ENCODE measurements at regions not wholly inside any gene's neighbourhood (a gene's known extent, or its start where the extent isn't known, plus 50 kb on each side); places are given as distances from the start of the nearest gene placed in this dataset.

- Histone ChIP-seq H3K27me3 (ENCODE audit: control insufficient read depth, insufficient read depth, low read length) (no peaks in the 10 kb centered on the region), H3K79me2 (ENCODE audit: control insufficient read depth, insufficient read depth, low read length) (no peaks in the 10 kb centered on the region), H3K4me1 (ENCODE audit: control insufficient read depth, extremely low read depth, insufficient read depth, low read length) (no peaks in the 10 kb centered on the region), H3K27ac (ENCODE audit: insufficient read depth, low read length) (no peak overlapping the region), H4K20me1 (ENCODE audit: control insufficient read depth, extremely low read depth, insufficient read depth, low read length) (no peaks in the 10 kb centered on the region), H3K9ac (ENCODE audit: insufficient read depth, low read length) (no peak overlapping the region), H3K4me3 (replicated peaks in 1 of 4; ENCODE audit: control extremely low read depth in 1 of 4, insufficient read depth in 1 of 4, low read depth in 3 of 4, low read length in 4 of 4) (no peak overlapping the region), H3K9me3 (ENCODE audit: control insufficient read depth, insufficient read depth, low read depth, low read length) (no peaks in the 10 kb centered on the region), H3K36me3 (ENCODE audit: control insufficient read depth, insufficient read depth, low read length) (no peaks in the 10 kb centered on the region), H2AFZ (ENCODE audit: low read length) (no peak overlapping the region), H3K4me2 (ENCODE audit: extremely low read depth, insufficient read depth, low read length) (no peak overlapping the region)
- TF ChIP-seq CTCF (conservative IDR thresholded peaks at IDR 0.05 in 1 of 2, IDR thresholded peaks at IDR 0.05 in 1 of 2; ENCODE audit: low read depth in 1 of 2, low read length in 2 of 2), result no peak
- no peak for TF ChIP-seq EZH2 (IDR thresholded peaks at IDR 0.05; ENCODE audit: low read length, missing control alignments)
- no peak for DNase-seq (ENCODE audit: low read depth in 2 of 2)
Observed at GRCh38 chr2:204089574-204089973, 153.0 kb downstream of the ICOS start.

GRCh38 chr2:204090021-204090420 is 153.5 kb downstream of the ICOS start:
- no peaks in the 10 kb centered on the region for H4K20me1 ChIP-seq (ENCODE audit: control insufficient read depth, extremely low read depth, insufficient read depth, low read length)
- DNase-seq (ENCODE audit: low read depth in 2 of 2), result no peak
- H3K27me3 ChIP-seq (ENCODE audit: control insufficient read depth, insufficient read depth, low read length), result no peaks in the 10 kb centered on the region
- no peak overlapping the region for H3K27ac ChIP-seq (ENCODE audit: insufficient read depth, low read length)
- no peaks in the 10 kb centered on the region for H3K4me1 ChIP-seq (ENCODE audit: control insufficient read depth, extremely low read depth, insufficient read depth, low read length)
- TF ChIP-seq CTCF (conservative IDR thresholded peaks at IDR 0.05 in 1 of 2, IDR thresholded peaks at IDR 0.05 in 1 of 2; ENCODE audit: low read depth in 1 of 2, low read length in 2 of 2) (no peak), EZH2 (IDR thresholded peaks at IDR 0.05; ENCODE audit: low read length, missing control alignments) (no peak)
- no peak overlapping the region for H2AFZ ChIP-seq (ENCODE audit: low read length)
- H3K9me3 ChIP-seq (ENCODE audit: control insufficient read depth, insufficient read depth, low read depth, low read length), result no peaks in the 10 kb centered on the region
- H3K79me2 ChIP-seq (ENCODE audit: control insufficient read depth, insufficient read depth, low read length), result no peaks in the 10 kb centered on the region
- no peaks in the 10 kb centered on the region for H3K36me3 ChIP-seq (ENCODE audit: control insufficient read depth, insufficient read depth, low read length)
- no peak overlapping the region for H3K4me3 ChIP-seq (replicated peaks in 1 of 4; ENCODE audit: control extremely low read depth in 1 of 4, insufficient read depth in 1 of 4, low read depth in 3 of 4, low read length in 4 of 4)
- no peak overlapping the region for H3K4me2 ChIP-seq (ENCODE audit: extremely low read depth, insufficient read depth, low read length)
- no peak overlapping the region for H3K9ac ChIP-seq (ENCODE audit: insufficient read depth, low read length)

- no peak for TF ChIP-seq EZH2 (IDR thresholded peaks at IDR 0.05; ENCODE audit: low read length, missing control alignments)
- TF ChIP-seq CTCF (conservative IDR thresholded peaks at IDR 0.05 in 1 of 2, IDR thresholded peaks at IDR 0.05 in 1 of 2; ENCODE audit: low read depth in 1 of 2, low read length in 2 of 2), result no peak
- no peak for DNase-seq (ENCODE audit: low read depth in 2 of 2)
- Histone ChIP-seq H3K9ac (ENCODE audit: insufficient read depth, low read length) (no peak overlapping the region), H3K4me1 (ENCODE audit: control insufficient read depth, extremely low read depth, insufficient read depth, low read length) (no peaks in the 10 kb centered on the region), H3K4me2 (ENCODE audit: extremely low read depth, insufficient read depth, low read length) (no peak overlapping the region), H3K27ac (ENCODE audit: insufficient read depth, low read length) (no peak overlapping the region), H3K9me3 (ENCODE audit: control insufficient read depth, insufficient read depth, low read depth, low read length) (no peaks in the 10 kb centered on the region), H3K4me3 (replicated peaks in 1 of 4; ENCODE audit: control extremely low read depth in 1 of 4, insufficient read depth in 1 of 4, low read depth in 3 of 4, low read length in 4 of 4) (no peak overlapping the region), H3K79me2 (ENCODE audit: control insufficient read depth, insufficient read depth, low read length) (no peaks in the 10 kb centered on the region), H4K20me1 (ENCODE audit: control insufficient read depth, extremely low read depth, insufficient read depth, low read length) (no peaks in the 10 kb centered on the region), H2AFZ (ENCODE audit: low read length) (no peak overlapping the region), H3K27me3 (ENCODE audit: control insufficient read depth, insufficient read depth, low read length) (no peaks in the 10 kb centered on the region), H3K36me3 (ENCODE audit: control insufficient read depth, insufficient read depth, low read length) (no peaks in the 10 kb centered on the region)
Observed at GRCh38 chr2:204104811-204105210, 168.2 kb downstream of the ICOS start.
